Left lung (tissue), 4 donors: ENCODE measurements at regions not wholly inside any gene's neighbourhood (a gene's known extent, or its start where the extent isn't known, plus 50 kb on each side); places are given as distances from the start of the nearest gene placed in this dataset.

Source experiments
- ATAC-seq: fragments of 200-7000 bp; cut with Tn5 transposase; one replicate; pipeline ENCODE4 v1.9.1; 2020; ENCODE audit warnings: moderate library complexity
- DNase-seq, 4 donors: peaks; one replicate each; pipeline ENCODE4 v3.0.0-alpha.2; 2013 to 2020
- H3K27ac ChIP-seq, 2 donors: fragments of 200-600 bp; sonication (generic) in 1 of 2; one replicate each; pipeline versions ENCODE4 v1.5.0 to v1.8.0; 2020 to 2021
- H3K27me3 ChIP-seq, 2 donors: fragments of 200-600 bp; sonication (generic) in 1 of 2; one replicate each; pipeline versions ENCODE4 v1.5.0 to v1.8.0; 2020 to 2021
- H3K36me3 ChIP-seq, 2 donors: fragments of 200-600 bp; sonication (generic) in 1 of 2; one replicate each; pipeline versions ENCODE4 v1.5.0 to v1.8.0; 2020 to 2021
- H3K4me1 ChIP-seq, 2 donors: fragments of 200-600 bp; one replicate each; pipeline ENCODE4 v1.8.0; 2021
- H3K4me3 ChIP-seq, 2 donors: fragments of 200-600 bp; sonication (generic) in 1 of 2; one replicate each; pipeline versions ENCODE4 v1.5.0 to v1.8.0; 2020 to 2021; ENCODE audit warnings: mild to moderate bottlenecking in 1 of 2
- H3K9me3 ChIP-seq, 2 donors: fragments of 200-600 bp; sonication (generic) in 1 of 2; one replicate each; pipeline versions ENCODE4 v1.5.0 to v1.8.0; 2020 to 2021
- CTCF ChIP-seq, 2 donors: fragments of 200-600 bp; sonication (generic) in 1 of 2; IDR thresholded peaks; one replicate each; pipeline versions ENCODE4 v1.5.0 to v1.8.0; 2021; ENCODE audit warnings: antibody characterized with exemption in 2 of 2
- intact Hi-C, 2 donors: fragments of 100-400 bp; cut with DNase I; formaldehyde crosslinking; loops; one replicate each; pipeline versions ENCODE4 v1.11.2 to v1.14.2; 2022
- donor health status: DM: no; HTN: yes; CAD: no.
- donor health status: DM: no; HTN: no; CAD: no.

- Histone ChIP-seq H3K4me1 (no peaks in the 10 kb centered on the region), H3K27ac (no peak overlapping the region), H3K36me3 (no peaks in the 10 kb centered on the region), H3K27me3 (no peaks in the 10 kb centered on the region), H3K9me3 (no peaks in the 10 kb centered on the region), H3K4me3 (no peak overlapping the region)
- ATAC-seq (no peak), DNase-seq (no peak)
- intact Hi-C loops: no loop called here
- TF ChIP-seq CTCF (IDR thresholded peaks at IDR 0.05): no peak
Observed at GRCh38 chr3:30554317-30554690, 52.1 kb upstream of the TGFBR2 start.

GRCh38 chr3:30555968-30556367 lies 50.4 kb upstream of the TGFBR2 start:
- intact Hi-C loops: no loop called here
- no peak overlapping the region for H3K27ac ChIP-seq
- no peaks in the 10 kb centered on the region for H3K27me3 ChIP-seq
- H3K9me3 ChIP-seq: no peaks in the 10 kb centered on the region
- ATAC-seq: no peak
- no peak overlapping the region for H3K4me3 ChIP-seq
- no peaks in the 10 kb centered on the region for H3K36me3 ChIP-seq
- TF ChIP-seq CTCF (IDR thresholded peaks at IDR 0.05): no peak
- H3K4me1 ChIP-seq: no peaks in the 10 kb centered on the region
- no peak for DNase-seq
